GM23338 (cell line): ENCODE measurements at regions not wholly inside any gene's neighbourhood (a gene's known extent, or its start where the extent isn't known, plus 50 kb on each side); places are given as distances from the start of the nearest gene placed in this dataset.

Experiments
- ATAC-seq: fragments of 200-7000 bp; cut with Tn5 transposase; 3 replicates; pipeline ENCODE4 v1.9.1; 2020
- DNase-seq: peaks from one replicate; pipeline ENCODE4 v3.0.0-alpha.2; 2015; ENCODE audit warnings: low spot score
- H2AFZ ChIP-seq: fragments of 200-600 bp; sonication (generic); 2 replicates; pipeline ENCODE4 v1.8.0; 2016; ENCODE audit warnings: antibody characterized with exemption, mild to moderate bottlenecking, moderate library complexity
- H3F3A ChIP-seq: fragments of 200-600 bp; sonication (generic); replicated peaks from 2 replicates; pipeline ENCODE4 v1.8.0; 2017; ENCODE audit warnings: antibody characterized with exemption, mixed run types, low read depth
- H3K27ac ChIP-seq: fragments of 200-600 bp; sonication (generic); 2 replicates; pipeline ENCODE4 v1.6.1; 2016; ENCODE audit warnings: low read depth
- H3K27me3 ChIP-seq: fragments of 200-600 bp; sonication (generic); 2 replicates; pipeline ENCODE4 v1.8.0; 2016; ENCODE audit warnings: mild to moderate bottlenecking, mixed run types, moderate library complexity; ENCODE audit not compliant: insufficient read depth
- H3K36me3 ChIP-seq: fragments of 200-600 bp; sonication (generic); 2 replicates; pipeline ENCODE4 v1.8.0; 2016; ENCODE audit warnings: mild to moderate bottlenecking; ENCODE audit not compliant: insufficient read depth
- H3K4me1 ChIP-seq: fragments of 200-600 bp; sonication (generic); 2 replicates; pipeline ENCODE4 v1.8.0; 2016; ENCODE audit warnings: mild to moderate bottlenecking, moderate library complexity; ENCODE audit not compliant: insufficient read depth
- H3K4me2 ChIP-seq: fragments of 200-600 bp; sonication (generic); 2 replicates; pipeline ENCODE4 v1.7.1; 2017; ENCODE audit warnings: mixed run types
- H3K4me3 ChIP-seq: fragments of 200-600 bp; sonication (generic); 2 replicates; pipeline ENCODE4 v1.6.1; 2016; ENCODE audit warnings: mixed run types
- H3K79me2 ChIP-seq: fragments of 200-600 bp; sonication (generic); replicated peaks from 2 replicates; pipeline ENCODE4 v1.8.0; 2017; ENCODE audit warnings: mild to moderate bottlenecking; ENCODE audit not compliant: insufficient read depth
- H3K9me2 ChIP-seq: fragments of 200-600 bp; sonication (generic); 2 replicates; pipeline ENCODE4 v1.8.0; 2017; ENCODE audit not compliant: insufficient read depth
- H4K20me1 ChIP-seq: fragments of 200-600 bp; sonication (generic); replicated peaks from 2 replicates; pipeline ENCODE4 v1.8.0; 2017; ENCODE audit warnings: mild to moderate bottlenecking; ENCODE audit not compliant: insufficient read depth
- H3K27ac Mint-ChIP-seq: 2 replicates; pipeline ENCODE4 v1.8.0; 2020; ENCODE audit warnings: inconsistent platforms, mild to moderate bottlenecking, moderate library complexity, mixed read lengths
- H3K27me3 Mint-ChIP-seq: 3 replicates; pipeline ENCODE4 v1.8.0; 2022; ENCODE audit warnings: low read depth, mild to moderate bottlenecking, moderate library complexity, mixed read lengths, inconsistent platforms; ENCODE audit not compliant: insufficient read depth, poor library complexity
- H3K36me3 Mint-ChIP-seq: 3 replicates; pipeline ENCODE4 v1.8.0; 2021; ENCODE audit warnings: low read depth, mild to moderate bottlenecking, inconsistent platforms, moderate library complexity, mixed read lengths
- H3K4me1 Mint-ChIP-seq: 3 replicates; pipeline ENCODE4 v1.8.0; 2020; ENCODE audit warnings: mild to moderate bottlenecking, inconsistent platforms, mixed read lengths
- H3K4me3 Mint-ChIP-seq: 3 replicates; pipeline ENCODE4 v1.8.0; 2021; ENCODE audit warnings: moderate library complexity, mild to moderate bottlenecking, inconsistent platforms, mixed read lengths
- H3K9me3 Mint-ChIP-seq: 3 replicates; pipeline ENCODE4 v1.8.0; 2020; ENCODE audit warnings: moderate library complexity, mild to moderate bottlenecking, inconsistent platforms, mixed read lengths
- CTCF ChIP-seq, 2 experiments: fragments of 200-600 bp in 1 of 2; sonication (generic) in 1 of 2; conservative IDR thresholded peaks; 2 replicates each; pipeline versions ENCODE4 v1.5.1 to v1.6.1; 2016 to 2017; ENCODE audit warnings: antibody characterized with exemption in 2 of 2, low read depth in 2 of 2, mild to moderate bottlenecking in 2 of 2, moderate library complexity in 1 of 2
- EZH2 ChIP-seq: fragments of 200-600 bp; sonication (generic); IDR thresholded peaks from one replicate; pipeline ENCODE4 v1.8.0; 2017; ENCODE audit warnings: antibody characterized with exemption, mild to moderate bottlenecking, low read depth; ENCODE audit not compliant: unreplicated experiment
- EZH2phosphoT487 ChIP-seq: fragments of 200-600 bp; sonication (generic); IDR thresholded peaks from one replicate; pipeline ENCODE4 v1.8.1; 2018; ENCODE audit warnings: antibody characterized with exemption; ENCODE audit not compliant: unreplicated experiment
- JUNB ChIP-seq: IDR thresholded peaks from one replicate; pipeline ENCODE4 v1.6.1; 2016; ENCODE audit warnings: antibody characterized with exemption; ENCODE audit not compliant: unreplicated experiment
- STAT1 ChIP-seq: IDR thresholded peaks from one replicate; pipeline ENCODE4 v1.6.1; 2016; ENCODE audit warnings: antibody characterized with exemption; ENCODE audit not compliant: unreplicated experiment
- ZNF114 ChIP-seq: fragments of 250-450 bp; sonication (Bioruptor Pico); IDR thresholded peaks from 2 replicates; pipeline ENCODE4 v1.5.0; 2020; ENCODE audit warnings: mild to moderate bottlenecking, moderate library complexity
- ZNF462 ChIP-seq: fragments of 250-450 bp; sonication (Bioruptor Pico); IDR thresholded peaks from 2 replicates; pipeline ENCODE4 v1.5.0; 2020; ENCODE audit warnings: mild to moderate bottlenecking, moderate library complexity

DNA sequence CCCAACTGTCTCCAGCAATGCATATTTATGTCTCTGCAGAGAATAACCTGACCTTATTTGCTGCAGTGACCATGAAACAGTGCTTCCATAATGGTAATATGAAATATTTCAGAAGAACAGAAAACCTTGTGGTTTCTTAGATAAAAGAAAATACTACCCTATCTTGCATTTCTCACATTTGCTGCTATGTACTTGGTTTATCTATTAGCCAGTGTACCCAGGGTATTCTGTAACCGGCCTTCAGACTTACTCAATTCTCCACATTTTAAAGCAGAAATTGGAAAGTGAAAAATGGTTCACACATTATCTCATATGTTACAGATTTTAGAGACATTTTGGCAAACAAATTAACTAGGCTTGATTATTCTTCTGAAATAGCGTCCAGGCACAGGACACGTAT, 57.9 kb upstream of the CCDC91 start:
- Mint-ChIP-seq H3K9me3 (no peaks in the 10 kb centered on the region), H3K36me3 (no peaks in the 10 kb centered on the region), H3K27ac (no peak overlapping the region), H3K27me3 (peaks cover 4% of the 10 kb centered on the region), H3K4me1 (peaks cover 3% of the 10 kb centered on the region; the same call in 1 of the 3 replicates), H3K4me3 (no peak overlapping the region)
- TF ChIP-seq EZH2 (no peak), STAT1 (no peak), ZNF462 (CRISPR knock-in tag) (no peak), ZNF114 (no peak), CTCF (conservative IDR thresholded peaks at IDR 0.05; ENCODE audit: low read depth in 2 of 2) (no peak), JUNB (no peak), EZH2phosphoT487 (no peak)
- Histone ChIP-seq H3K9me2 (no peaks in the 10 kb centered on the region; the same call in none of the 2 replicates), H4K20me1 (no peaks in the 10 kb centered on the region), H2AFZ (no peak overlapping the region), H3K36me3 (no peaks in the 10 kb centered on the region), H3K79me2 (no peaks in the 10 kb centered on the region), H3K27ac (no peak overlapping the region), H3F3A (no peaks in the 10 kb centered on the region), H3K4me2 (no peak overlapping the region), H3K4me1 (no peaks in the 10 kb centered on the region), H3K4me3 (no peak overlapping the region), H3K27me3 (no peaks in the 10 kb centered on the region)
- DNase-seq, result no peak
- ATAC-seq, result no peak
